ENCODE measurements at regions not wholly inside any gene's neighbourhood (a gene's known extent, or its start where the extent isn't known, plus 50 kb on each side); places are given as distances from the start of the nearest gene placed in this dataset.
A peak's percentile ranks its signal among the peaks of the same experiment; 100 is the strongest.

- WGBS, 2 donors = 95% methylated on average over 17 of the region's 17 CpGs
- H3K9me3 ChIP-seq (ENCODE audit: control insufficient read depth in 4 of 4, insufficient read depth in 3 of 4, low read length in 3 of 4) = peaks cover 0 to 2% (median 0%) of the 10 kb centered on the region in 4 donors
- no peaks in the 10 kb centered on the region for H3K36me3 ChIP-seq (ENCODE audit: control insufficient read depth in 4 of 4, insufficient read depth in 4 of 4, low read length in 4 of 4)
- H3K4me1 ChIP-seq (ENCODE audit: control insufficient read depth in 5 of 5, insufficient read depth in 5 of 5, low read length in 5 of 5) = no peaks in the 10 kb centered on the region
- H3K27me3 ChIP-seq (ENCODE audit: control insufficient read depth in 3 of 3, insufficient read depth in 3 of 3, low read length in 2 of 3) = no peaks in the 10 kb centered on the region
- TF ChIP-seq CTCF (IDR thresholded peaks at IDR 0.05; ENCODE audit: control extremely low read depth, extremely low read depth) = no peak
- H3K9ac ChIP-seq (ENCODE audit: insufficient read depth in 1 of 2, low read length in 2 of 2) = no peak overlapping the region
- ATAC-seq (ENCODE audit: insufficient read depth, low FRiP score) (no peak), DNase-seq (no peak)
- H3K27ac ChIP-seq (ENCODE audit: low read depth in 1 of 2, low read length in 1 of 2) = no peak overlapping the region
- no peak overlapping the region for H3K4me3 ChIP-seq
These were observed 134.6 kb downstream of the VRK1 start for GRCh38 chr14:96931751-96932150.

- Histone ChIP-seq H3K9ac (ENCODE audit: insufficient read depth in 1 of 2, low read length in 2 of 2) (no peak overlapping the region), H3K9me3 (ENCODE audit: control insufficient read depth in 4 of 4, insufficient read depth in 3 of 4, low read length in 3 of 4) (peaks cover 0 to 2% (median 0%) of the 10 kb centered on the region in 4 donors), H3K27me3 (ENCODE audit: control insufficient read depth in 3 of 3, insufficient read depth in 3 of 3, low read length in 2 of 3) (no peaks in the 10 kb centered on the region), H3K27ac (ENCODE audit: low read depth in 1 of 2, low read length in 1 of 2) (no peak overlapping the region), H3K4me1 (ENCODE audit: control insufficient read depth in 5 of 5, insufficient read depth in 5 of 5, low read length in 5 of 5) (no peaks in the 10 kb centered on the region), H3K36me3 (ENCODE audit: control insufficient read depth in 4 of 4, insufficient read depth in 4 of 4, low read length in 4 of 4) (no peaks in the 10 kb centered on the region), H3K4me3 (no peak overlapping the region)
- ATAC-seq (ENCODE audit: insufficient read depth, low FRiP score) = no peak
- 67 to 79% methylated on average over 13 of the region's 13 CpGs for WGBS, 2 donors
- TF ChIP-seq CTCF (IDR thresholded peaks at IDR 0.05; ENCODE audit: control extremely low read depth, extremely low read depth) = no peak
- no peak for DNase-seq
These were observed 137.6 kb downstream of the VRK1 start for GRCh38 chr14:96934638-96935330.

GRCh38 chr14:96938946-96939345 lies 141.8 kb downstream of the VRK1 start:
- Histone ChIP-seq H3K27ac (ENCODE audit: low read depth in 1 of 2, low read length in 1 of 2) (no peak overlapping the region), H3K36me3 (ENCODE audit: control insufficient read depth in 4 of 4, insufficient read depth in 4 of 4, low read length in 4 of 4) (no peaks in the 10 kb centered on the region), H3K4me1 (ENCODE audit: control insufficient read depth in 5 of 5, insufficient read depth in 5 of 5, low read length in 5 of 5) (no peaks in the 10 kb centered on the region), H3K27me3 (ENCODE audit: control insufficient read depth in 3 of 3, insufficient read depth in 3 of 3, low read length in 2 of 3) (no peaks in the 10 kb centered on the region), H3K9ac (ENCODE audit: insufficient read depth in 1 of 2, low read length in 2 of 2) (no peak overlapping the region), H3K9me3 (ENCODE audit: control insufficient read depth in 4 of 4, insufficient read depth in 3 of 4, low read length in 3 of 4) (no peaks in the 10 kb centered on the region), H3K4me3 (no peak overlapping the region)
- ATAC-seq (ENCODE audit: insufficient read depth, low FRiP score) (no peak), DNase-seq (no peak)
- WGBS, 2 donors = 59 to 62% methylated on average over 7 of the region's 7 CpGs
- TF ChIP-seq CTCF (IDR thresholded peaks at IDR 0.05; ENCODE audit: control extremely low read depth, extremely low read depth) = no peak

GRCh38 chr14:96940009-96940408 lies 142.8 kb downstream of the VRK1 start:
- WGBS, 2 donors = 31 to 50% methylated on average over 3 of the region's 3 CpGs

More at GRCh38 chr14:96940009-96940408, 142.8 kb downstream of the VRK1 start:
- no peak for ATAC-seq (ENCODE audit: insufficient read depth, low FRiP score)
- Histone ChIP-seq H3K9ac (ENCODE audit: insufficient read depth in 1 of 2, low read length in 2 of 2) (no peak overlapping the region), H3K27ac (ENCODE audit: low read depth in 1 of 2, low read length in 1 of 2) (no peak overlapping the region), H3K4me1 (ENCODE audit: control insufficient read depth in 5 of 5, insufficient read depth in 5 of 5, low read length in 5 of 5) (no peaks in the 10 kb centered on the region), H3K9me3 (ENCODE audit: control insufficient read depth in 4 of 4, insufficient read depth in 3 of 4, low read length in 3 of 4) (no peaks in the 10 kb centered on the region), H3K27me3 (ENCODE audit: control insufficient read depth in 3 of 3, insufficient read depth in 3 of 3, low read length in 2 of 3) (no peaks in the 10 kb centered on the region), H3K36me3 (ENCODE audit: control insufficient read depth in 4 of 4, insufficient read depth in 4 of 4, low read length in 4 of 4) (no peaks in the 10 kb centered on the region), H3K4me3 (no peak overlapping the region)
- DNase-seq = peak in 1 of 3 donors; percentile 15
- TF ChIP-seq CTCF (IDR thresholded peaks at IDR 0.05; ENCODE audit: control extremely low read depth, extremely low read depth) = no peak

Measured in lung (tissue), 11 donors.